ENCODE measurements at regions not wholly inside any gene's neighbourhood (a gene's known extent, or its start where the extent isn't known, plus 50 kb on each side); places are given as distances from the start of the nearest gene placed in this dataset.

DNA sequence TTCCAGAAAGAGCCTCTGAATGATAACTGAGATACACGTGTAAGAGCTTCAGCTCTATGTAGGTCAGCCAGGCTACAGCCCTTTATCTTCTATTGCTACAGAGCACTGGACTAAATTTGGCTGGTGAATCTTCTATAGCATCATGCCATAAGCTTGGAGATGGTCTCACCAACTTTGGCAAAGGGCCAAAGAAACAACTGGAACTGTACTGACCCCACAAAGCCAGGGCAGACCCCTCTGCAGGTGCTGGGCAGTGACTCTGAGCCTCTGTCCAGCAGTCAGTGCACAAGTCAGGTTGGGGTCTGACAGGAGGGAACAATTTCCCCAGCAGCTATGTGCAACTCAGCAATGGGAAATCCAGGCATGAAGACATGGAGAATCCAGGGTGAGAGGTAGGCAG lies 57.8 kb upstream of the NFASC start:
- H3K4me3 ChIP-seq: no peak overlapping the region
- H3K9me3 ChIP-seq: no peaks in the 10 kb centered on the region
- H3K27me3 ChIP-seq: no peaks in the 10 kb centered on the region
- intact Hi-C loops (cut with DNase I): no loop called here
- no peak for TF ChIP-seq CTCF (IDR thresholded peaks at IDR 0.05)
- no peak for TF ChIP-seq POLR2A (IDR thresholded peaks at IDR 0.05)
- H3K27ac ChIP-seq: no peak overlapping the region
- 33% methylated on average over 1 of the region's 1 CpG for WGBS (ENCODE audit: insufficient coverage, low coverage, low lambda C conversion rate, missing lambda C conversion rate)
- DNase-seq: peak in 1 of 3 donors; percentile 23
- ATAC-seq: no peak
- H3K36me3 ChIP-seq: no peaks in the 10 kb centered on the region
- H3K4me1 ChIP-seq: peaks cover 0 to under 1% (median 0%) of the 10 kb centered on the region in 4 donors

DNA sequence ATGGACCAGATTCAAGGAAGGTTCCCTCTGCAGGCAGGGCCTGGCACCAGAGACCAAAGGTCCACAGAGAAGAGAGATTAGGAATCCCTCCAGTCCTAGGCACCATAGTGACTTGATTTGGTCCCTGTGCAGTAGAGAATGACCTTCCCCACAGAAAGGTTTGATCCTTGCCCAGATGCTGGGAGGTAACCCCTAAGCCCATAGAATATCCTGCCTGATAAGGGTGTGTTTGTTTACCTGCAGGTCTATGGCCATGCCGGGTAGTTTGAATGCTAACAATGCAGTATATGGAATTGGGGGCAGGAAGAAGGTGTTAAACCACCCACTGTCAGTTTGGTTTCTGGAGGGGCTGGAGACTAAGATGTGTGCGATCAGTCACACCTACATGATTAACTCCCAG lies 57.1 kb upstream of the NFASC start:
- Histone ChIP-seq H3K27me3 (no peaks in the 10 kb centered on the region), H3K4me3 (no peak overlapping the region), H3K9me3 (no peaks in the 10 kb centered on the region), H3K36me3 (no peaks in the 10 kb centered on the region), H3K27ac (no peak overlapping the region), H3K4me1 (no peaks in the 10 kb centered on the region)
- peak in 1 of 3 donors; percentile 17 for DNase-seq
- ATAC-seq: no peak
- TF ChIP-seq POLR2A (IDR thresholded peaks at IDR 0.05): no peak
- no peak for TF ChIP-seq CTCF (IDR thresholded peaks at IDR 0.05)
- 80% methylated on average over 1 of the region's 2 CpGs for WGBS (ENCODE audit: insufficient coverage, low coverage, low lambda C conversion rate, missing lambda C conversion rate)
- intact Hi-C loops (cut with DNase I): no loop called here

DNA sequence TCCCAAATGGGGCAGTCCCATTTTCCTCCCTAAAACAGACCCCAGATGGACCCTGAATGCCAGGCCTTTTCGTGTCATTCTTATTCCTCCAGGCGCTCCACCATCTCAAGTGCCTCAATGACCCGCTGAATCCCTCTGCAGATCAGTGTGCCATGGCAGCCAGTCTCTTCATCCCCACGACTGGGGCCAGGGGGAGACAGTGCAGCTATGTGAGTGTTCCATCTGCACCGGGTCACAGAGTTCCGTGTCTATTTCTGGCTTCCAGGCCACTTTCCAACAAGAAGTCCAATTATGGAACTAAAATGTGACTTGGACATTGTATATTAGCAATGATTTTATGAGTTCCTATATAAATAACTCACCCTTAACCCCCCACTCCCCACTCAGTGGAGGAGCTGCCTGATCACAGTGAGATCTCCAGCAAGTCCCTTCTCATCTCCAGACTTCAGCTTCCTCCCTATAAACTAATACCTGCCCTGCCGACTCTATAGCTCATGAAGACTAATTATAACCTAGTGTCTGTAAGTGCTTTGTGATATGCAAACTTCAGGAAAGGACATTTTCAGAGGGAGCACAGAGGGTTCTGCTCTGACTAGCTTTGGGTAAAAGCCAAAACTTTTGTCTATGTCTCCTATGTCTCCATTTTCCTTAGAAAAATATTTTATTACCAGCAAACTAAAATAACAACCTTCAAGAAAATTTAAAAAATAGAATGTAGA lies 56.3 kb upstream of the NFASC start:
- H3K4me1 ChIP-seq: no peaks in the 10 kb centered on the region
- H3K27me3 ChIP-seq: no peaks in the 10 kb centered on the region
- no peaks in the 10 kb centered on the region for H3K36me3 ChIP-seq
- H3K4me3 ChIP-seq: no peak overlapping the region
- WGBS (ENCODE audit: insufficient coverage, low coverage, low lambda C conversion rate, missing lambda C conversion rate): 53% methylated on average over 7 of the region's 7 CpGs
- DNase-seq: peak in 1 of 3 donors; percentile 38
- no peak for TF ChIP-seq POLR2A (IDR thresholded peaks at IDR 0.05)
- H3K9me3 ChIP-seq: no peaks in the 10 kb centered on the region
- intact Hi-C loops (cut with DNase I): no loop called here
- H3K27ac ChIP-seq: no peak overlapping the region
- peak in 1 of 4 donors; percentile 32 for ATAC-seq

DNA sequence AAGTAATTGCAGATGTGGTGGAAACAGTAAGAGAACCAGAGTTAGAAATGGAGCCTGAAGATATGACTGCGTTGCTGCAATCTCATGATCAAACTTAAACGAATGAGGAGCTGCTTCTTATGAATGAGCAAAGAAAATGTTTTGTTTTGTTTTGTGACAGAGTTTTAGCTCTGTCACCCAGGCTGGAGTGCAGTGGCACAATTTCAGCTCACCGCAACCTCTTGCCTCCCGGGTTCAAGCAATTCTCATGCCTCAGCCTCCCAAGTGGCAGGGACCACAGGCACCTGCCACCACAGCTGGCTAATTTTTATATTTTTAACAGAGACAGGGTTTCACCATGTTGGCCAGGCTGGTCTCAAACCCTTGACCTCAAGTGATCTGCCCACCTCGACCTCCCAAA lies 53.3 kb upstream of the NFASC start:
- intact Hi-C loops (cut with DNase I): no loop called here
- no peak for DNase-seq
- H3K9me3 ChIP-seq: no peaks in the 10 kb centered on the region
- no peaks in the 10 kb centered on the region for H3K27me3 ChIP-seq
- no peak overlapping the region for H3K4me3 ChIP-seq
- no peak for ATAC-seq
- TF ChIP-seq CTCF (IDR thresholded peaks at IDR 0.05): no peak
- TF ChIP-seq POLR2A (IDR thresholded peaks at IDR 0.05): no peak
- no peaks in the 10 kb centered on the region for H3K4me1 ChIP-seq
- 76% methylated on average over 5 of the region's 5 CpGs for WGBS (ENCODE audit: insufficient coverage, low coverage, low lambda C conversion rate, missing lambda C conversion rate)
- no peaks in the 10 kb centered on the region for H3K36me3 ChIP-seq
- H3K27ac ChIP-seq: no peak overlapping the region

DNA sequence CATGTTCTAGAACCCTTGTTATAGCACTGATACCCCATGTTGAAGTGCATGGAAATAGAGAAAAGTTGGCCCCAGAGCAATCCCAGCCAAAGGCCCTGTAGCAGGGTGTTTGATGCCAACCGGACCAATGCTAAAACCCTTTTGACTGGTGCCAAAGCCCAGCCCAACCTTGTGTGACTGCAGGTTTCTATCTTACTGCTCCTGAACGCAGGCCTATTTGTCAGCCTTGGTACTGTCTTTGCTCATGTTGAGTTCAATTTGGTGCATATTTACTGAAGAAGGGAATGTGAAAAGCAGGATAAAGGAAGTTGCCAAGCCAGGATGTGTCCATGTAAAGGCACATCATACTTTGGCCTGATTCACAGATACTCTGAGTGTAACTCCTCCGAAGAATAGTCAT lies 51.7 kb upstream of the NFASC start:
- no peak for ATAC-seq
- Histone ChIP-seq H3K4me3 (no peak overlapping the region), H3K36me3 (no peaks in the 10 kb centered on the region), H3K27me3 (no peaks in the 10 kb centered on the region), H3K9me3 (no peaks in the 10 kb centered on the region), H3K4me1 (no peaks in the 10 kb centered on the region), H3K27ac (no peak overlapping the region)
- TF ChIP-seq POLR2A (IDR thresholded peaks at IDR 0.05): no peak
- no peak for TF ChIP-seq CTCF (IDR thresholded peaks at IDR 0.05)
- DNase-seq: no peak
- WGBS (ENCODE audit: insufficient coverage, low coverage, low lambda C conversion rate, missing lambda C conversion rate): 50% methylated on average over 3 of the region's 3 CpGs
- intact Hi-C loops (cut with DNase I): no loop called here
